Activated gamma-delta T cell treated with anti-CD3 and anti-CD28 coated beads, Interleukin-2, amount 50 U/mL, for 16 hours (primary cell): ENCODE measurements at regions not wholly inside any gene's neighbourhood (a gene's known extent, or its start where the extent isn't known, plus 50 kb on each side); places are given as distances from the start of the nearest gene placed in this dataset.

Experiments used
- DNase-seq: peaks from one replicate; pipeline ENCODE4 v3.0.0-alpha.2; 2020; ENCODE audit warnings: low read depth

- no peak for DNase-seq
Observed at GRCh38 chr20:19000078-19000477, 186.5 kb downstream of the SCP2D1 start.

GRCh38 chr20:19001177-19001576 is 187.6 kb downstream of the SCP2D1 start:
- no peak for DNase-seq

- no peak for DNase-seq
Observed at GRCh38 chr20:19003366-19004336, 190.1 kb downstream of the SCP2D1 start.

- no peak for DNase-seq
Observed at GRCh38 chr20:19004975-19005374, 191.4 kb downstream of the SCP2D1 start.

GRCh38 chr20:19008497-19008896 is 194.9 kb downstream of the SCP2D1 start:
- no peak for DNase-seq

DNA sequence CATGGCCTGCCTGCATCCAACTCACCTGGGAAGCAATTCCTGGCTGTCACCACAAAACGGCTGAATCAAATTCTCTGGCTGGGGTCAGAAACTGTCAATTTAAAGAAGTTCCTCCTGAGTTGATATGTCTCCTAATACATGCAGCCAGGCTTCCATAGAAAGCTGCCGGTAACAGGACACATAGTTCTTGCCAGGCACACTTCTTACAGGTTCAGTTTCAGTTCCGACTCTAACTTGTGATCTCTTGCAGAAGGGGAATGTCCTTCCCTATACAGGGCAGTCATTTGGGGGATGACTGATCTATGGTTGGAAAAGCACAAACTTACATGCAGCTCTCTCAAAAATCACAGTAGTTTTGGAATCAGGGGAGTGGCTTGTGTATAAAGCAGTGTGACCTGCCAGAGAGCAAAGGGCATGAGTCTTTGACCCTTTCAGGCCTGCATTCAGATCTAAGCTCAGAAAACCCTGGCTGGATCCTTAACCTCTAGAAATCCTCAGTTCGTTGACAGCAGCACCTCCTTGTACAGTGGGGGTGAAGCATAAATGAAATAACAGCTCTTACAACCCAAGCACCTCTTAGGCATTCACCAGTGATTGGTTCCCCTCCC is 195.6 kb downstream of the SCP2D1 start:
- DNase-seq: no peak

GRCh38 chr20:19012676-19013075 is 199.1 kb downstream of the SCP2D1 start:
- no peak for DNase-seq

DNA sequence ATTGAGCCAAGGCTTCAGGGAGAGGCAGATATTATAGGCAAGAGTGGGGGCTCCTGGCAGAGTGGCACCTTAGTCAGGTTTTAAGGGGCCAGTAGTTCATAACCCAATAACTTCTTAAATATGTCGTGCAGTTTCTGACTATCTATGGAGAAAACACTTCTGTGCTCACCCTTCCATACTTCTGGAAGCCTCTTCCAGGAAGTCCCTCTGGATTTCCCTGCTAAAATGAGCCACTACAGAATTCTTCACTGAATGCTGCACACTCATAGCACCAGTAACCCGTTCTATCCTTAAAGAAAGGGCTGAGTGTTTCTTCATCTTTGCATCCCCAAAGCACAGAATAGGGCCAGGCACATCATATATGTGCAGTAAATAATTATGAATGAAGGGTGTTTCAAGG is 198.5 kb upstream of the SLC24A3 start:
- no peak for DNase-seq

GRCh38 chr20:19015351-19016139 is 196.9 kb upstream of the SLC24A3 start:
- no peak for DNase-seq

GRCh38 chr20:19016140-19016497 is 196.3 kb upstream of the SLC24A3 start:
- no peak for DNase-seq

DNA sequence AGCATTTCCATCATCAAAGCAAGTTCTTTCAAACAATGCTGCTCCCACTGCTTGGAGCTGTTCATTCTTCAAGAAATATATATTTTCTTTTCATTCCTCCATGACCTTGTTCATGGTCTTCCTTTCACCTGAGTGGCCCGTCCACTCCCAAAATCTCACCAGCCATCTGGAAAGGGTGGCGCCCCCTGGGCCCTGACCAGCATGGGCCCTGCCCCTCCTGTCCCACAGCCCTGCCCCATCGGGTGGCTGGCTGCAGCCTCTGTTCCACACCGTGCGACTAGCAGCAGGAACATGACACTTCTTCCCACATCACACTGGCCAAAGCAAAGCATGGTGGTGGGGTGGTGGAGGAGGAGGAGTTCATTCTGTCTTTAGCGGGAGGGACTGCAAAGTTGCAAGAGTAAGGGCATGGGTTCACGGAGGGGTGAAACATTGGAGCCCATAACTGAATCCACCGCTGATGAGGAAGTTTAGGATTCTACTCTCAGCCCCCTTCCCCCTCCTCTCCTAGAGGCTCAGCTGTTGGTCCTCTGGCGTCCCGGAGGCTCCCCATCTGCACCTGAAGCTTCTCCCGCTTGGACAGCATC is 195.2 kb upstream of the SLC24A3 start:
- DNase-seq: no peak

DNA sequence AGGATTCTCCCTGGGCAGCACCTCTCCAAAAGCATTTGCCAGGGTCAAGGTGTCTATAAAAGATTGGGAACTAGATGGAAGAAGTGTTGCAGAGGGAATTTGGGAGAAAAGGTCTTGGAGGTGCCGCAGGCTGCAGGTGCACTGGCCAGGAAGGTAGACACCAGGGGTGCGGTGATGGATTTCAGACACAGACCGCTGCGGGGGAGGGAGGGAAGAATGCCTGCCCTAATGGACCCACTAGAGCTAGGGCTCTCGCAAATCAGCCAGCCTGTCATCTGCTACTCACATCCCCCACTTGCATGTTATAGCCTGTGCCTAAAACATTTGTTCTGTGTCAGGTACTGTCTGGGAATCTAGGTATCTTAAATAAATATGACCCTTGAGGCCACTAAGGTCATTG is 193.6 kb upstream of the SLC24A3 start:
- DNase-seq: no peak

DNA sequence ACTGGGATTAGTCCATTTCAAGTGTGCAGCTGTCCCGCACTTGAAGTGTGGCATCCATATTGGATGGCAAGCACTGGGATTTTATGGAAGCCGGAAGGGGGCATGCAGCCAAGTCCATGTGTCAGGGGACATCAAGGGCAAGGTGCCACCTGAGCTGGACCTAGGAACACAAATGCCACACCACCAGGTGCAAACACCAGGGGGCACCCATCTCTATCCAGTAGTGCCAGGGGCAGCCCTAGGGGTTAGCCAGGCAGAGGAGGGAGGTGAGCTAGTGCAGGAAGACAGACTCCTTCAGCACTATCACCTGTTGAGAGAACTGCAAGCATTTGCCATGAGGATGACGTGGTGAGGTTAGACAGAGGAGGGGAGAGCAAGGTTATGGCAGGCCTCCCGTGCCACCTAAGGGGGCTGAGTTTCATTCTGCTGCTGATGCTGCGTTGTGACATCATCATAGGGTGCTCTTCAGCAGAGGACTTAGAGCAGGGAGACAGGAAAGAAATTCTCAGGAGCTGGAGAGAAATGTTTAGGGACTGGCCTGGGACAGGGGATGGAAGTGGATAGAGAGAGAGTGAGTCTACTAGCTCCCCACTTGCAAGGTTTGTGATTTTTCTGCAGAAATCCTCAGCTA is 192.6 kb upstream of the SLC24A3 start:
- DNase-seq: no peak

DNA sequence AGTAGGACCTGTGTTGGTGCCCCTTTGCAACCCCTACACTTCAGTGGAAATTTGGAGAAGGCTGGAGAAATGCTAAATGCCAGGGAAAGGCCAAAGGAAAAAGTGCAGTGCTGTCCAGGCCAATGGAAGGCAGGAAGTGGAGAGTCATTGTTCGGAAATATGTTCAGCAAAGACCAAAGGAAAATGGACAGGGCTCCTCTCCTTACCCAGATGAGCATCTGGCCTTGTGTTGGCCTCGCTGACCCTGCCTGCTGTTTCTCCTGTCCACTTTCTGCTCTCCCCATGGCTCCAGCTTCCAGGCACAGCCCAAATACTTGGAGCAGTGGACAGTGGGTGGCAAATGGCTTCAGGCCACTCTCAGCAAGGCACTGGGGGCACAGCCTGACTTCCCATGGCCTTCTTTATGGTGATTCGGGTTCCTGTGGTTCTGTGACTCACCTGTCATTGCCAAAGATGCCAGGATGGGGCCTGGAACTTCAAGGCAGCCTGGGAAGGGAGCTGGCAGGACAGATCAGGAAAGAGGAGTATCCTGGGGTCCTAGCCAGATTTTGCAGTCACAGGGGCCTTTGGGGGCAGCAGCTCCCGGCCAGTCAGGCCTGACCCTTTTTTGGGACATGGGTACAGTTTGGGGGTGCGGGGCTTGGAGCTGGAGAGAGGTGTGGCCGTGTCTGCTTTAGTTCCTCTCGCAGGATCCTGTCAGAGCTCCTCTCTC is 190.9 kb upstream of the SLC24A3 start:
- no peak for DNase-seq

GRCh38 chr20:19022118-19022575 is 190.3 kb upstream of the SLC24A3 start:
- no peak for DNase-seq

DNA sequence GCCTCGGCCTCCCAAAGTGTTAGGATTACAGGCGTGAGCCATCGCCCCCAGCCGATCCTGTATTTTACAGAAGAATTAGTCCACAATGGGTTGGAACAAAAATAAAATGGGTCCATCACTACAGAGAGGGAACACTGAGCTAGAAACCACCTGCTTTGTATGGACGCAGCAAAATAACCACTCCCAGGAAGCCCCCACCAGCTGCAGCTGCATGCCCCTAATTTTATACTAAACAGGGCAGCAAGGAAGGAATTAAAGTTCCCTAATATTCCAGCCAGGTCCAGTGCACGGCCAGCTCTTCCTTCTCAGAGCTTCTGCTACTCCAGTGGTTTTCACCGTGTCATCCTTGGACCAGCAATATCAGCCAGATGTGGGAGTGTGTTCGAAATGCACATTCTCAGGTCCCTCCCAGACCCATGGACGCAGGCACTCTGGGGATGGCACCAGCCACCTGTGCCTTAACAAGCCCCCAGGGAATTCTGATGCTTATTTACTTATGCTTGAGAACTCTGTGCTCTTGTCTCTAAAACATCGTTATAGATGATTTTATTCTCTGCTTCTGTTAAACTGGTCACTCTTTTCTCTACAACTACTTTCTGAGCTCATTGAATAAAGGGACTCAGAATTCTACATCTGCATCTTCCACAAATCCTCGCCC is 189.5 kb upstream of the SLC24A3 start:
- DNase-seq: no peak

DNA sequence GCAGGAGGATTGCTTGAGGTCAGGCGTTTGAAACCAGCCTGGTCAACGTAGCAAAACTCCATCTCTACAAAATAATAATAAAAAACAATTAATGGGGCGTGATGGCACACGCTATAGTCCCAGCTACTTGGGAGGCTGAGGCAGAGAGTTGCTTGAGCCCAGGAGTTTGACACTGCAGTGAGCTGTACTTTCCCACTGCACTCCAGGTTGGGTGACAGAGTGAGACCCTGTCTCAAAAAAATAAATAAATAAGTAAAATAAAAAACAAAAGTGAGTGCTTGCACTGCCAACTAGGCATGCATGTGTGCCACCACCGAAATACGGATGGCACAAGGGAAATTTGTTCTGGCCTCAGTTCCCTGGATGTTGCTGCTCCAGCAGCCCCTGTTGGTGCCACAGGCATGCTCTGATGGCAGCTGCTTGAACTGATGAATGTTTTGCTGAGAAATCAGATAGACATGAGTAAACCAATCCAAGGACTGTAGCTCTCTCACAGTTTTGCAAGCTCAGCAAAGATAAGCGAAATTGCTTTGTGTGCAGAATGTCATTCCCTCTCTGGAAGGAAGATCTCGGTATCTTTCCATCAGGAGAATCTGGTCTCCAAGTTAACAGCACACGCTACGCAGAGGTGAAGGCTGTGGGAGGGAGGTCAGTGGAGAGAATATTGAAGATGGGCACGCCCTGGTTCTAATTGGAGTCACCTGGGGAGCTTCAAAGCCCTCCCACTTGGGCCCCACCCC is 188.0 kb upstream of the SLC24A3 start:
- no peak for DNase-seq

DNA sequence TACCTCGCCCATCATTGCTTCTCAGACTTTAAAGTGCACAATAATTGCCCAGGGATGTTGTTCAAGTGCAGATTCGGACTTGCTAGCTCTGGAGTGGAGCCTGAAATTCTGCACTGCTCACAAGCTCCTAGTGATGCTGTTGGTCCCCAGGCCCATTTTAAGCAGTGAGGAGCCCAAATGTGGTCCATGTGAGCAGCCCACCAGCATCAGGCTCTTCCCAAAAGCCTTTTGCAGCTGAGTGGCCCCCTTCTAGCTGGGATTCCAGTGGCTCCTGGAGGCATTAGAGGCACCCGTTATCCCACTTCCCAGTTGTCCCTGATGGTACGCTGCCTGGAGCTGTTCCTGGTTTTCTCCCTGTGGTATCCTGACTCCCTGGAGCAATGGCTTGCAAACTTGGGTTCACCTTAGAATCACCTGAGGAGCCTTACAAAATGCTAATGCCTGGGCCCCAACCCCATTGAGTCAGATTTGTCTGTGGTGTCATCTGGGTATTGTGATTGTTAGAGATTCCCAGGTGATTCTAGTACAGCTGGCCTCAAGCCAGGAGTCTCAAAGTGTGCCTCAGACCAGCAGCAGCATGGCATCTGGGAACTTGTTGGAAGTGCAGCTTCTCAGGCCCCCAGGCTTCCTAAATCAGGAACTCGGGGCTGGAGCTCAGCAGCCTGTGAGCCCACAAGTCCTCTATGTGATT is 186.9 kb upstream of the SLC24A3 start:
- no peak for DNase-seq
